ENCODE measurements at regions not wholly inside any gene's neighbourhood (a gene's known extent, or its start where the extent isn't known, plus 50 kb on each side); places are given as distances from the start of the nearest gene placed in this dataset.
"Not testable (repeated sequence)": the region's sequence is repeated elsewhere in the genome, so short reads cannot be mapped to it uniquely, and the experiment has no call there.

GRCh38 chr6:81561071-81561564 lies 191.4 kb downstream of the TENT5A start:
- no peak for DNase-seq

GRCh38 chr6:81557811-81558210 lies 194.7 kb downstream of the TENT5A start:
- no peak for DNase-seq

- DNase-seq: no peak
These were observed 195.9 kb downstream of the TENT5A start for GRCh38 chr6:81556551-81556950.

GRCh38 chr6:81553216-81553615 lies 199.3 kb downstream of the TENT5A start:
- no peak for DNase-seq

- no peak for DNase-seq
These were observed 199.8 kb downstream of the TENT5A start for GRCh38 chr6:81552644-81553043.

- no peak for DNase-seq
These were observed 205.3 kb downstream of the TENT5A start for GRCh38 chr6:81547149-81547548.

GRCh38 chr6:81534934-81535465 lies 217.5 kb downstream of the TENT5A start:
- DNase-seq: no peak

- no peak for DNase-seq
These were observed 220.5 kb downstream of the TENT5A start for GRCh38 chr6:81531869-81532561.

GRCh38 chr6:81517455-81517854 lies 235.0 kb downstream of the TENT5A start:
- no peak for DNase-seq

- no peak for DNase-seq
These were observed 236.7 kb downstream of the TENT5A start for GRCh38 chr6:81515562-81516453.

GRCh38 chr6:81514195-81514594 lies 238.3 kb downstream of the TENT5A start:
- not testable (repeated sequence) for DNase-seq

- DNase-seq: no peak
These were observed 241.1 kb downstream of the TENT5A start for GRCh38 chr6:81511423-81511822.

- DNase-seq: no peak
These were observed 256.5 kb downstream of the TENT5A start for GRCh38 chr6:81495999-81496398.

GRCh38 chr6:81491454-81492101 lies 260.9 kb downstream of the TENT5A start:
- DNase-seq: no peak

- no peak for DNase-seq
These were observed 265.0 kb downstream of the TENT5A start for GRCh38 chr6:81487489-81487888.

GRCh38 chr6:81486234-81486633 lies 266.2 kb downstream of the TENT5A start:
- DNase-seq: no peak

GRCh38 chr6:81485395-81485794 lies 267.1 kb downstream of the TENT5A start:
- DNase-seq: no peak

- DNase-seq: no peak
These were observed 268.2 kb downstream of the TENT5A start for GRCh38 chr6:81484251-81484650.

- no peak for DNase-seq
These were observed 272.3 kb downstream of the TENT5A start for GRCh38 chr6:81480139-81480538.

- DNase-seq: no peak
These were observed 275.6 kb downstream of the TENT5A start for GRCh38 chr6:81476881-81477280.

GRCh38 chr6:81475646-81476045 lies 276.8 kb downstream of the TENT5A start:
- DNase-seq: no peak

GRCh38 chr6:81465859-81466258 lies 286.6 kb downstream of the TENT5A start:
- no peak for DNase-seq

GRCh38 chr6:81456416-81456815 lies 296.1 kb downstream of the TENT5A start:
- no peak for DNase-seq
